HG03354 (cell line): ENCODE measurements at regions not wholly inside any gene's neighbourhood (a gene's known extent, or its start where the extent isn't known, plus 50 kb on each side); places are given as distances from the start of the nearest gene placed in this dataset.
"Not testable (repeated sequence)": the region's sequence is repeated elsewhere in the genome, so short reads cannot be mapped to it uniquely, and the experiment has no call there.

Experiments
- ATAC-seq: cut with Tn5 transposase; IDR thresholded peaks from one replicate; pipeline ENCODE4 v1.9.1; 2021; ENCODE audit warnings: mild to moderate bottlenecking; ENCODE audit not compliant: unreplicated experiment, poor library complexity, severe bottlenecking

GRCh38 chr16:79943736-79944135 is 343.2 kb upstream of the MAF start:
- ATAC-seq: no peak

- no peak for ATAC-seq
These were observed 338.0 kb upstream of the MAF start for GRCh38 chr16:79938575-79938974.

GRCh38 chr16:79937671-79938070 is 337.1 kb upstream of the MAF start:
- ATAC-seq: not testable (repeated sequence)

DNA sequence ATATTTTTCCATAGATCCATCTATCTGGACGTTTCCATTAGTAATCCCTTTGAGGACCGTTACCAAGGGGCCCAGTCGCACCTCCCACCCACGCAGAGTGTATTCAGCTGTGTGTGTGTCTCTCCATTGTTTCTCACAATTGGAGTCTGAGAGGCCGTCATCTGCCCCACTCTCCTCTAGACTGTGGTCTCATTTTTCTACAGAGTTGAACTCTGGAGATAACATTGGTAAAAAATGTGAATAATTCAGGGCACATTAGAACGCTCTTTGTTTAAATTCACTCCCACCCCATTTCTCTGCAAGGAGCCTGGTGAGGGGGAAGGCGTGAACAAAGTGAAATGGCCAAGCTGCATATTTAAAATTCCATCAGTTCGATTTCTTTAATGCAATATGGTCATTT is 333.1 kb upstream of the MAF start:
- ATAC-seq: no peak

GRCh38 chr16:79932572-79932971 is 332.0 kb upstream of the MAF start:
- no peak for ATAC-seq

- ATAC-seq: no peak
These were observed 331.2 kb upstream of the MAF start for GRCh38 chr16:79931721-79932120.

DNA sequence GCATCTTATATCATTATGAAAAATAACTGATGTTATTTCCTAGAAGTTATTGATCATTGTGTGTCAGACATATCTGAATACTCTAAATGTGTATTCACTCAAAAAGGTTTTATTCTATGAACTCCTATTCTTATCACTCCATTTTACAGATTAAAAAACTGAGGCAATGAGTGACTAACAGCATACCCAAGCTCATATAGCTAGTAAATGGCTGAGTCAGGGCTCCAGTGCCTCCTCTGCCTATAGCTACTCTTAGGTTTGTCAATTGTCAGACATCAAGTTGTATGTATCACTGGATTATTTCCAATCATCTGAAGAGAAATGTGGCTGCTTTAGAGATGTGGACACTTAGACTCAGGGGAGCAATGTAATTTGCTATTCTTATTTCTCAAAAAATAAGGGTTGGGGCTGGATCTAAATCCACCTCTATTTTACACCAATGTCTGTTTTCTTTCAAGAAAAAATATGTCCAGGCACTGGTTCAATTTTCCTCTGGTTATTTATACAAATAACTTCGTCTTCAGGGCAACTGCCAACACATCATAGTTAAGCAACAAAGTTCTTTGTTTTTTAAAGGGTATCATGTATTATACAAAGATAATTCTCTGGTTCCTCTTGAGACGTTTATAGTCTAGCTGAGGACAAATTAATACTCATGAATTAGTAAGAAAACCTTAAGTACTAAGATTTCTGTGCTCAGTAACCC is 328.9 kb upstream of the MAF start:
- ATAC-seq: no peak

- ATAC-seq: no peak
These were observed 327.8 kb upstream of the MAF start for GRCh38 chr16:79928142-79928873.

DNA sequence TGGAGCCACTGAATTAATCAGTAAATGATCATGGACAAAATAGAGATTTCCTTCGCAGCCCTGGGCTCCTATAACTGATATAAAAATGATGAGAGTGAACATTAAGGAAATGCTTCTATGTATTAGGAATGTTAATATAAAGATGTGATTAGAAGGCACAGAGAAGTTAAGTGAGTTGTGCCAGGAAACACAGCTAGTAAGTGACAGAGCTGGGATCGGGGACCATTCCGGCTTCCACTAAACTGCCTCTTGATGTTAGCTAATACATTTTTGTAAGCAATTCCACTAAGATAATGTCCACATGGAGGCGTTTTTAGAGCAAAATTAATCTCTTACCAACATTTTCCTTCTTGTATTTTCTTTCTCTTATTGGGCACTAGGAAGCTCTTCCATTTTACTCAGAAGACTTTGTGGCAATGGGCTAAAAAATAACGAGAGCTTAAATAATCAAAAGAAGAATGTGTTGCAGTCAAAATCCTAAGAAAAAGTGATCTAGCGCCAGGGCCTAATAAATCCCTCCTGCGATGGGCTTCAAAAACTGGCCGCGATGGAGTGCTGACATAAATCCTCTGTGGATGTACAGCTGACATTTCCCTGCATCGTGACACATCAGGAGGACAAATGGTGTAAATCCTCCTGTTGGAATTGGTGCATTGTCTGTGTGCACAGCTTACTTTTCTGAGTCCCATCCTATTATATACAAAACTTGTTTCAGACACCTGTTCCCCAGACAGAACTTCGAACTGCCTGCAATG is 326.1 kb upstream of the MAF start:
- no peak for ATAC-seq

DNA sequence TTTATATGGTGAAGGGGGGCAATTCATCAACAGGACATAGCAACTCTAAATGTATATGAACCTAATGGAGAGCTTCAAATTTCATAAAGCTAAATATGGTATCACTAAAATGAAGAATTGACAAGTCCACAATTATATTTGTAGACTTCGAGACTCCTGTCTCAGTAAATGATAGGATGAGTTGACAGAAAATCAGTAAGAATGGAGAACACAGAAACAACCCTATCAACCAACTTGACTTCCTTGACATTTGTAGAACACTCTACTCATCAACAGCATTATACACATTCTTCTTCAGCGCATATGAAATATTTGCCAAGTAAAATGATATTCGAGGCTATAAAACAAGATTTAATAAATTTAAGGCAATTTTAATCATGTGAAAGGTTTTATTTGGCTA is 322.9 kb upstream of the MAF start:
- ATAC-seq: no peak

DNA sequence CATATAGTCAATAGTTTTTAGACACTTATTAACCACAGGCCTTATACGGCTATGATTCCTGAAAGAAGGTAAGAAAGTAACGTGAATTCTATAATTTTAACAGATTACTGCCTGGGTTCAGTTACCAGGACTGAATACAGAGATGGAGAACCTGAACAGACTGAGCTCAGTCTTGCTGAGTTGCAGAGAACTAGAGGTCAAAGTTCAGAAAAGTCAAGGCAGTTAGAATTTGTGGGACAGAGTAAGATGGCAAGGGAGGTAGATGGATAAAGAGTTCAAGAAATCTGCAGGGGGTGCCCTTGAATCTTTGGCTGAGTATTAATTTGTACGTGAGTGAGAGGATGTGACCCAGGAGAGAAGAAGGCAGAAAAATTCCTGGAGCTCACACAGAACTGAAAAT is 320.1 kb upstream of the MAF start:
- no peak for ATAC-seq

GRCh38 chr16:79918916-79919315 is 318.4 kb upstream of the MAF start:
- ATAC-seq: no peak

DNA sequence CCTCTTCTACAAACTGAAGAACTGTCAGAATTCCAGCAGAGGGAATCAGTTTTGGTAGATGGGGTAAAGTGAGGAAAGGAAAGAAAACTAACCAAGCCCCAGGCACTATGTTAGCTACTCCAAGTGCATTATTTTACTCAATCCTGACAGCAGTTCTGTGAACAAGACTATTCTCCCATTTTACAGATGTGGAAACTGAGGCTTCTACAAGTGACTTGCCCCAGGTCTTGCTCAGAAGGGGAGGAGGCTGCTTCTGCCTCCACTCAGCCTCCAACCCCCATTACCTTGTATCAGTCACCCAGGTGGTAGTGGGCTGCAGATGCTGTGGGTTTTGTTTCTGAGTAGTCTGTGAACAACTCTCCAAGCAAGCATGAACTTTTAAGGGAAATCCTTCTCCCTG is 315.2 kb upstream of the MAF start:
- no peak for ATAC-seq

DNA sequence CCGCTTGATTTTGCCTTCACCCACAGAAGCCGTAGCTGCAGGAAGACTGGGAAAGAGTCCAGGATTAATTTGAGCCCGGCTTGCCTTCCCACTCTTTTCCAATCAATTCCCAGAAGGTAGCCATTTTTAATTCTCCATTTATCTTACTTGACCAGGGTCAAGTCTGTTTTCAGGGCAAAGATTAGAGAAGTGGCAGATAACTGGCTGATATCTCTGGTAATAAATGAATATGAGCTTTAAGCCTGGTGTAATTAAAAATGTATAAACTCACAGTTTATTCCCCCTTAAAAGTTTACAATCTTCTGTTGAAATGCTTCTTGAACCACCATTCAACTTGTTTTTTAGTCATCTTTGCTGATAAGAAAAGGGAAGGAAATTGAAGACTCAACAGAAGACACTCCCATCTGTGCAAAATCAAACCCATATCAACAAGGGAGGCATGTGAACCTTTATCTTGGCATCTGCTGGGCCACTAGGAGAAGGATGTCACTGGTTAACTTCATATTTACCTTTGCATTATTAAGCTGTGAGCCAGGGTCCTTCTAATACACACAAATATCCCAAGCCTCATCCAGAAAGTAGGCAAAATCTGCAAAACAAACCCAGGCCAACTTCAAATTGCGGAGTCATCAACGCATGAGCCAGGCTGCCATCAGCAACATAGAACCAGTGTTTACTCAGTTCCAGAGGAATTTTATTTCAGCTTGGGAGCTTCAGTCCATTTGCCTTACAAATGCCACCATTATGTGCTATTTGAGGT is 314.6 kb upstream of the MAF start:
- no peak for ATAC-seq

GRCh38 chr16:79912592-79913310 is 312.2 kb upstream of the MAF start:
- no peak for ATAC-seq

- no peak for ATAC-seq
These were observed 311.1 kb upstream of the MAF start for GRCh38 chr16:79911660-79912059.

DNA sequence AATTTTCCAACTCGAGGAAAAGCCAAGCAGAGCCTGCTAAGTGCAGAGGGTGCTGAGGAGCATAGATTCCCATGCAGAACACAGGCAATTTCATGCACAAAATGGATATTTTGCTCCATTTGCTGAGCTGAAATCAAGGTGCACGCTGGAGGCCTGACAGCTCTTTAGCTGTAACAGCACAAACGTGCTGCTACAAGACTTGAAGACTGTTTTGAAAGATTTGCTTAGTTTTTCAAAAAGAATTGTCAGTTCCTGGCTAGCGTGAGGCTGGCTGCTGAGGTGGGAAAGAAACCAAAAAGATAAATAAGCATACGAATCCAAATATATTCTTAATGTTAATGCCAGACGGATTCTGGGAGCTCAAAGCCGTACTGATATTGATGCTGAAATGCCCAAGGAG is 309.0 kb upstream of the MAF start:
- no peak for ATAC-seq

DNA sequence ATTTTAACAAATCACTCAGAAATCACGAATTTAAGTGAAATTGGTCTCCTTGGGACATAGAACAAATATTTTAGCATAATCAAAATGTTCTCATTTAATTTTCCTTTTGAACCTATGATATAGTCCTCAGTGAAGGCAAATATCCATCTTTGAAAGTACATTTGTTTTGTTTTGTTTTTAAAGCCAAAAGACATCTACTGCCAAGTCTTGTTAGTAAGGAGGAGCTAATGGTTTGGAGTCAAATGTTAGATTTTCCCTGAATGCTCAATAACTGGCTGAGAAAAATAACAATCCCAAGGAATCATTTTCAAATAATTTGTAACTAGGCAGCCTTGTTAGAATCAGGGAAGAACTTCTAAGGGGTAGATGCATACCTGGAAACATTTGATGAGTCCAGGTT is 302.9 kb upstream of the MAF start:
- no peak for ATAC-seq

- no peak for ATAC-seq
These were observed 301.8 kb upstream of the MAF start for GRCh38 chr16:79902351-79902750.

DNA sequence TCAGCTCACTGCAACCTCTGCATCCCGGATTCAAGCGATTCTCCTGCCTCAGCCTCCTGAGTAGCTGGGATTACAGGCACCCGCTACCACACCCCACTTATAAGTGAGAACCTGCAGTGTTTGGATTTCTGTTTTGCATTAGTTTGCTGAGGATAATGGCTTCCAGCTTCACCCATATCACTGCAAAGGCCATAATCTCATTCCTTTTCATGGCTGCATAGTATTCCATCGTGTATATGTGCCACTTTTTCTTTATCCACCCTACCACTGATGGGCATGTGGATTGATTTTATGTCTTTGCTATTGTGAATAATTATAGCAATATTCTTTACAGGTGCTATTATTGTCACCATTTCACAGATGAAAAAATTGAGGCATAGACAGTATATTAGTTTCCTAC is 301.0 kb upstream of the MAF start:
- no peak for ATAC-seq
